Panc1 (cell line): ENCODE measurements at regions not wholly inside any gene's neighbourhood (a gene's known extent, or its start where the extent isn't known, plus 50 kb on each side); places are given as distances from the start of the nearest gene placed in this dataset.

Experiments used
- ATAC-seq: fragments of 200-7000 bp; cut with Tn5 transposase; 2 replicates; pipeline ENCODE4 v1.9.1; 2020; ENCODE audit warnings: mild to moderate bottlenecking, moderate library complexity
- BruUV-seq: library from RNA; stranded (reverse); fragments of 400-500 nt; replicated peaks from 2 replicates; lab custom pipeline; 2021; lab: Mats Ljungman, UMichigan
- CTCF ChIA-PET: fragments of 300-600 bp; sonication (Branson Sonifier 250); formaldehyde crosslinking; loops from one replicate; lab custom pipeline; 2022; ENCODE audit warnings: antibody characterized with exemption; lab: Charles Lee
- POLR2A ChIA-PET: fragments of 300-600 bp; sonication (Branson Sonifier 250); formaldehyde crosslinking; loops from one replicate; lab custom pipeline; 2022; ENCODE audit warnings: antibody characterized with exemption; lab: Charles Lee
- DNase-seq: peaks from one replicate; pipeline ENCODE4 v3.0.0-alpha.2; 2010; ENCODE audit warnings: low read depth, low spot score
- H3K27ac ChIP-seq: 2 replicates; pipeline ENCODE4 v1.5.1; 2011; ENCODE audit warnings: mild to moderate bottlenecking, low read length, inconsistent platforms
- H3K27me3 ChIP-seq: fragments of 200-500 bp; sonication (Bioruptor generic); 2 replicates; pipeline ENCODE4 v1.6.0; 2014; ENCODE audit warnings: low read length, inconsistent platforms; ENCODE audit not compliant: control insufficient read depth, insufficient read depth
- H3K36me3 ChIP-seq: fragments of 200-500 bp; sonication (Bioruptor generic); 2 replicates; pipeline ENCODE4 v1.5.1; 2014; ENCODE audit warnings: inconsistent platforms, mild to moderate bottlenecking, low read length, moderate library complexity; ENCODE audit not compliant: control insufficient read depth, insufficient read depth
- H3K4me1 ChIP-seq: 2 replicates; pipeline ENCODE4 v1.5.1; 2011; ENCODE audit warnings: inconsistent platforms, mild to moderate bottlenecking, low read length, moderate library complexity; ENCODE audit not compliant: control insufficient read depth, insufficient read depth
- H3K4me3 ChIP-seq, 2 experiments: 2 replicates each; pipeline ENCODE4 v1.5.1; 2011 to 2012; ENCODE audit warnings: low read depth in 2 of 2, low read length in 2 of 2, mild to moderate bottlenecking in 2 of 2, inconsistent platforms in 1 of 2, moderate library complexity in 1 of 2
- H3K9me3 ChIP-seq: fragments of 200-500 bp; sonication (Bioruptor generic); 2 replicates; pipeline ENCODE4 v1.5.1; 2014; ENCODE audit warnings: low read depth, mild to moderate bottlenecking, inconsistent platforms, low read length, moderate library complexity; ENCODE audit not compliant: control insufficient read depth, insufficient read depth
- CTCF ChIP-seq: fragments of 450-650 bp; IDR thresholded peaks from 2 replicates; pipeline ENCODE4 v1.5.1; 2017; ENCODE audit warnings: mild to moderate bottlenecking
- POLR2AphosphoS5 ChIP-seq: IDR thresholded peaks from 2 replicates; pipeline ENCODE4 v1.6.1; 2012; ENCODE audit warnings: mild to moderate bottlenecking, low read depth, low read length, moderate library complexity
- REST ChIP-seq, 2 experiments: IDR thresholded peaks; 2 replicates each; pipeline ENCODE4 v1.6.1; 2011 to 2012; ENCODE audit warnings: low read depth in 2 of 2, control low read depth in 1 of 2, low read length in 1 of 2, mild to moderate bottlenecking in 1 of 2, moderate library complexity in 1 of 2; ENCODE audit not compliant: insufficient read depth in 1 of 2
- SIN3A ChIP-seq: IDR thresholded peaks from 2 replicates; pipeline ENCODE4 v1.6.1; 2012; ENCODE audit warnings: low read depth, mild to moderate bottlenecking, low read length, moderate library complexity, borderline replicate concordance; ENCODE audit not compliant: insufficient read depth
- TCF7L2 ChIP-seq: IDR thresholded peaks from 2 replicates; pipeline ENCODE4 v1.6.1; 2011; ENCODE audit warnings: mild to moderate bottlenecking, low read depth, low read length, inconsistent platforms
- in situ Hi-C: cut with HindIII; loops from 2 replicates; pipeline ENCODE4 v1.10.0; 2016; ENCODE audit warnings: low sequenced_read_pairs, low pct_unique_long_range_greater_than_20kb
- intact Hi-C: fragments of 100-400 bp; cut with micrococcal nuclease; formaldehyde crosslinking; loops from one replicate; pipeline ENCODE4 v1.10.0; 2022; ENCODE audit not compliant: unreplicated experiment

GRCh38 chr9:90070931-90071660 is 466.3 kb downstream of the GADD45G start:
- TF ChIP-seq TCF7L2 (no peak), SIN3A (no peak), CTCF (no peak), REST (IDR thresholded peaks at IDR 0.05; ENCODE audit: insufficient read depth in 1 of 2, low read depth in 2 of 2, low read length in 1 of 2) (no peak), POLR2AphosphoS5 (no peak)
- H3K36me3 ChIP-seq, result no peaks in the 10 kb centered on the region
- H3K4me1 ChIP-seq, result no peaks in the 10 kb centered on the region
- no peak for ATAC-seq
- H3K27ac ChIP-seq, result no peak overlapping the region
- no TSS peak for BruUV-seq
- H3K4me3 ChIP-seq, result no peak overlapping the region
- DNase-seq, result no peak
- H3K27me3 ChIP-seq, result no peaks in the 10 kb centered on the region
- no peaks in the 10 kb centered on the region for H3K9me3 ChIP-seq
- in situ Hi-C loops, result no loop called here
- intact Hi-C loops, result no loop called here
- ChIA-PET CTCF (no interaction called here), POLR2A (no interaction called here)

- no peaks in the 10 kb centered on the region for H3K9me3 ChIP-seq
- ChIA-PET CTCF (interaction anchor here (0.7 kb wide), 1 partner anchor 140 kb away, joined by 5 read pairs; no protein-coding TSS in a partner anchor), POLR2A (no interaction called here)
- no peaks in the 10 kb centered on the region for H3K36me3 ChIP-seq
- intact Hi-C loops, result no loop called here
- no peak for DNase-seq
- no peak overlapping the region for H3K4me3 ChIP-seq
- no peaks in the 10 kb centered on the region for H3K27me3 ChIP-seq
- no peak overlapping the region for H3K27ac ChIP-seq
- no TSS peak for BruUV-seq
- H3K4me1 ChIP-seq, result no peaks in the 10 kb centered on the region
- no peak for ATAC-seq
- in situ Hi-C loops, result no loop called here
- TF ChIP-seq SIN3A (no peak), POLR2AphosphoS5 (no peak), TCF7L2 (no peak)
Measured at GRCh38 chr9:90073186-90073945, 468.6 kb downstream of the GADD45G start.
